ENCODE measurements at regions not wholly inside any gene's neighbourhood (a gene's known extent, or its start where the extent isn't known, plus 50 kb on each side); places are given as distances from the start of the nearest gene placed in this dataset.
"Not testable (repeated sequence)": the region's sequence is repeated elsewhere in the genome, so short reads cannot be mapped to it uniquely, and the experiment has no call there.

DNA sequence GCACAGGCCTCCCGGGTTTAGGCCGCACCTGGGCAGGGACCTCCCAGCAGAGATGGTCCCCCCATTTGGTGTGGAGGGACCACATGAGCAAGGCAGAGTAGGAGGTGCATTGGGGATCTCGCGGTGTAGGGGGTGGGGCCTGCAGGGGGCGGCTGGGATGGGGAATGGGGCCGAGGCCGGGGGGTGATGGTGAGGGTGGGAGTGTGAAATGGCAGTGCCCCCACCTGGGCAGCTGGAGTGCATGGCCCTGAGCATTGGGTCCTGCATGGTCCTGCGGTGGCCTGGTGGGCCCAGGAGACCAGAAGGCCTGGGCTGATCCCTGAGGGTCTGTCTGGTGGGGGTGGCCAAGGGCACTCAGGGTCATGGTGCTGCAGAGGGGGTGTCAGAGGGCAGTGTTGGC lies 111.8 kb downstream of the KIF26A start:
- DNase-seq (ENCODE audit: low spot score) = no peak

DNA sequence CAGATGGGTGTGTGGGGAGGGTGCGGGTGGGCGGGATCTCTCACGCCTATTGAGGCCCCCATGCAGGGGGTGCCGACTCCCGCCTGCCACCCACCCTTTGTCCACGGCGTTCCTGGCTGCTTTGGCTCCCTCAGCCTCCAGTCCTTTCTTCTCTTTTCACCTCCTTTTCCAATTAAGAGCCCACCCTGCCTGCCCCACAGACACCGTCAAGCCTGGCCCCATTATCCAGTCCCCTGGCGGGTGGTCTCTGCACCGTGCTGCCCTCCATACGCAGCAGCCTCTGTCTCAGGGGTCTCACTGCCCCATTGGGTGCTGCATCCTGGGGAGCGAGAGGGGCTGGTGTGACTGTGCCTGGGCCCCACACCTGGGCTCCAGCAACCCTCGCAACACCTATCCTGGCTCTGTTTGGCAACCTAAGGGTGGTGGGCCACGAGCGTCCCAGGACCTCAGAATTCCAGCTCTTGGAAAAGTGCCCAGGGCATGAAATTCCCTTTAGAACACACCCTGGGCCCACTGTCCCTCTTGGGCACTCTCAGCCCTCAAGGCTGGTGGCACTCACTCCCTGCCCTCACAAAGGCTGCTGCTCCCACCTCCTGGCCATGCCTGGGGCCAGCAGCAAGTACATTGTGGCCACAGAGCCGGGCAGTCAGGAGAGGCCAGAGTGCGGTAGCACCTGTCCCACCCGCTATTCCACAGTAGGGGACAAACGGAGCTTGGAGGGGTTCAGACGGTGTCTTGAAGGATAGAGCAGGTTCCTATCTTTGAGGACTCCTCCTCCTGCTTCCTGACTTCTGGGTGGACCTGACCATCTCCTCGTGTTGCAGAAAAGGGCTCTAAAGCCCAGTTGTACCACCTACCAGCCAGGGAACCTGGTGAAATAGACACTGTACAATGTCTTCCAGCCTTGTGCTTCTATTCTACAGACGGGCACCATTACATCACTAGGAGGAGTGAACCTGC lies 114.1 kb downstream of the KIF26A start:
- DNase-seq (ENCODE audit: low spot score) = no peak

DNA sequence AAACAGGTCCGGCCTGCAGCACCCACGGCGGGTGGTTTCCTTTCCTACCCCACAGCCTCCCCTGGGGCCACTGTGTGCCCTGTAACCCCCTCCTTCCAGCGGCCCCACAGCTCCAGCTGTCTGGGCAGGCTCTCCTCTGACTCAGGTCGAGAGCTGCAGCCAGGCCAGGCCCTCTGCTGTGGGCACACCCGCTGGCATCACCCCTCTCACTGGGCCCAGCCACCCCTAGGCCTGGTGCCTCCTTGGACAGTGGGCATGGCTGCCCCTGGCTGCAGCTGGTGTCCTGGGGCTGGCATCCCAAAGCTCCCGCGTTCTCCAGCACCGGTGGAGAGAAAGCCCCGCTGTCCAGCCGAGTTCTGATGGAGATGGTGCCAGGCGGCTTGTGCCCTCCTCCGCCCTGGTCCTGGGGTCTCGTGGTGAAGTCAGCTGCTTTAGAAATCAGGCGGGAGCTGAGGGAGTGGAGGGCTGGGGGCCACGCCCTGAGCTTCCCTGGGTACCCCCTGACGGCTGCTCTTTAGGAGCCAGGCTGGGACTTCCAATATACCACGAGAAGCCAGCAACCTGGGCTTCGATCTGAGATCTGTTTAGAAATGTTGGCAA lies 114.9 kb downstream of the KIF26A start:
- no peak for DNase-seq (ENCODE audit: low spot score)

DNA sequence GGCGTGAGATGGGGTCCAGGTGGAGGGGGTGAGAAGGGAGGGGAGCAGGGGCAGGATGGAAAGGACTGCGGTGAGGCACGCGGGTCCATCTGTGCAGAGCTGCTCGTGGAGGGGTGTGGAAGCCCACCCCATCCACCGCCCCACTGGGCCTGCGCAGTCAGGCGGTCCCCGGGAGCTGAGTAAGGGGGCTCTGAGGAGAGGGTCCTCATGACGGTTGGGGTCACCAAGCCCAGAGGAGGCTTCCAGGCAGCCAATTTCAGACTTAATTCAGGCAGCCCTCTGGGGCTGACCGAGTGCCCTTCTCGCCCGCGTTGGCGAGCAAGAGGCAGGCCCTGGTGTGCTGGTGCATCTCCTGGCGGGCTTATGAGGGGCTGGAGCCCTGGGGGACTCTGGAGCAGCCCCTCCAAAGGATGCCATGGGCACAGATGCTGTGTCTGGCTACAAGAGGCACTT lies 115.5 kb downstream of the KIF26A start:
- DNase-seq (ENCODE audit: low spot score) = no peak

DNA sequence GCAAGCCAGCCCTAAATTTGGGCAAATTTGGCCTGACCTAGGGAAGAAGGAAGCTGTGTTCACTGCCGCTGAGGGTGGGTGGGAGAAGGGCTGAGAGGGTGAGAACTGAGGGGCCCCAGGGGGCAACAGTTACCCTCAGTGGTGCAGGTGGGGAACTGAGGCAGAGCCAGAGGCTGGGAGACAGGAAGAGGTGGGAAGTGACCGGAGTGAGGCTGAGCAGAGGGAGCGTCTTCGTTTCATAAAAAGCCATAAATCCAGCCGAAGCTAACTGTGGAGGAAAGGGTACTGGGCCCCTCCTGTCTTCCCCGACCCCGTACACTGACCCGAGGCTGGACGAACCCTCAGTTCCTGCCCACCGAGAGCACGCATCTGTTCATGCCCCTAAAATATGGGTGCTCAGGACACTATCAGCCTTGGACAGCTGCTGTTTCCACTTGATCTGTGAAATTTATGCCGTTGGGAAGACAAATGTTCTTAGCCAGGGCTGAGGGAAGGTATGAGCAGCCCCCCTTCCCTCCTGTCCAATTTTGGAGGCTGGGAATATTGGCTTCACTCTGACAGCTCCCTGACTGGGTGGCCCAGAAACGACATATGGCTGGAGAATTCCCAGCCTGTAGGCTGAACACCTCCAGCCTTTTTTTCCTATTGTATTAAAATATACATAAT lies 116.5 kb downstream of the KIF26A start:
- no peak for DNase-seq (ENCODE audit: low spot score)

DNA sequence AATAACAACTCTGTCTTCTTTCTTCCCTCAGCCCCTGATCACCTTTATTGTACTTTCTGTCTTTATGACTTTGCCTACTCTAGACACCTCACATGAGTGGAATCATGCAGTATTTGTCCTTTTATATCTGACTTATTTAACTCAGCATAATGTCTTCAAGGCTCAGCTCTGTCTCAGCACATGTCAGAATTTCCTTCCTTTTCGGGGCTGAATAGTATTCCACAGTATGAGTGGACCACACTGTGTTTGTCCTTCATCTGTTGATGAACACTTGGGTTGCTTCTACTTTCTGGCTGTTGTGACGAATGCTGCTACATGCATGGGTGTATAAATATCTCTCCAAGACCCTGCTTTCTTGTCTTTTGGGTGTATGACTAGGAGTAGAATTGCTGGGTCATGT lies 117.6 kb downstream of the KIF26A start:
- no peak for DNase-seq (ENCODE audit: low spot score)

DNA sequence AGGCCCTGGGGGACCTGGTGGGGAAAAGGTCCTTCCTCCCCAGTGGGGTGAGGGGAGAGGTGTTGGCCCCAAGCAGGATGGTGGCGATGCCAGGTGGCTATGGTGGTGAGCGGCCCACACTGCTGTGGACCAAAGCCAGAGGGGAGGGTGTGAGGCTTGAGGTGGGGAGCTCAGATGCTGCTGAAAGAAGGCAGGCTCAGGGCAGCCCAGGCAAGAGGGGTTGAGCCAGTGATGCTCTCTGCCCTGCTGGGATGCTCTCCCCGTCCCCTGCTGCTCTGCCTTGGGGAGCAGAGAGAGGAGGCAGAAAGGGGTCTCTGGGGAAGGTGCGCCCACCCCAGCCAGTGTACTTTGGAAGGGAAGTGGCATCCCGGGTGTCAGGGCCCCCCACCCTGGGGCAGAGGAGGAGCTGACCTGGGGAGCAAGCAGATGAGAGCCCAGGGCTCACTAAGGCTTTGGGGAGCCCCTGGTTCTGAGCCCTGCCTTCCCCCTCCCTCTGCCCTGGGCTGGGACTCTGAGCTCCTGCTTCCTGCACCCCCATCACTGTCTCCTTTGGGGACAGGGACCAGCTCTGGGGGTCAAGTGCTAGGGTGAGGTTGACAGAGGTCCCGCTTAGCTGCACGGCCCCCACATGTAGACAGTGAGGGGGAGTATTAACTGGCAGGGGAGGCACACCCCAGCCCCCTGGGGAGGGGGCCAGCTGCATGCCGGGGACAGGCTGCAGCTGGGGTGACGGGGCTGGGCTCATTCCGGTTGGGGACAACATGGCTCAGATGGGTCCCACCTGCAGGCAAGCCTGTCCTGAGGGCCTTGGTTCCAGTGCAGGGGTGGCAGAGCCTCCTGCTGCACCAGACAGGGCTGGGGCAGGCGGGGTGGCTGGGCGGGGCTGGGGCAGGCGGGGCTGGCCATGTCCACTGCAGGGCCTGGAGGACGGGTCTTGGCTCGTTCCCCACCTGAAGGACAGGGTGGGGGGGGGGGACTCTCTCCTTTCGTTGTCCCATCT lies 124.4 kb downstream of the KIF26A start:
- DNase-seq (ENCODE audit: low spot score) = no peak

DNA sequence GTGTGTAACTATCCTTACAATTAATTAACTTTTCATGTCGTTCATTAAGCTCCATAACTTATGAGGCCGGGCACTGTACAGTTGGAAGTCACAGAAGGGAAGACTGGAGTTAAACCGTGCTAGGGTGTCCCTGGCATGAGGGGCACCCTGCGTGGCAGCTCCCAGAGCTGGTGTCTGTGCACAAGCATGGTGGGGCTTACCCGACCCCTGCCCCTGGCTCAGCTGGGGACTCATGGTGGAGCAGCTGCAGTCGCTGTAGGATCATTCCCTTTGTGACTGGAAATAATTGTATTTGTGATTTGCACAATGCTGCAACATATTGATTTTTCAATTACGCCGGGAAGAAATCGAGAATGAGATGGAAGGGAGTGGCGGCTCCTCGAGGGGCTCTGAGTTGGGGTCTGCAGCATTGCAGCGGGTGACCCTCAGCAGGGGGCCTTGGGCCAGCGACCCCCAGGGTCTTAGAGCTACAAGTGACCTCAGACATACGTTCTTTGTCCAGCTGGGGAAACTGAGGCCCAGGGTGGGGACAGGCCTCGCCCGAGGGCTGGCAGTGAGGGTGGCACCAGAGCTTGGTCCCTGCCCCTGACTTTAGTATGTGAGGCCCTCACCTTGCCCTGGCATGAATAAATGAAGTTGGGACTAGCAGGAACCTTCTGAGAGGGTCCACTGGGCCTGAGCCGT lies 125.4 kb downstream of the KIF26A start:
- DNase-seq (ENCODE audit: low spot score) = no peak

DNA sequence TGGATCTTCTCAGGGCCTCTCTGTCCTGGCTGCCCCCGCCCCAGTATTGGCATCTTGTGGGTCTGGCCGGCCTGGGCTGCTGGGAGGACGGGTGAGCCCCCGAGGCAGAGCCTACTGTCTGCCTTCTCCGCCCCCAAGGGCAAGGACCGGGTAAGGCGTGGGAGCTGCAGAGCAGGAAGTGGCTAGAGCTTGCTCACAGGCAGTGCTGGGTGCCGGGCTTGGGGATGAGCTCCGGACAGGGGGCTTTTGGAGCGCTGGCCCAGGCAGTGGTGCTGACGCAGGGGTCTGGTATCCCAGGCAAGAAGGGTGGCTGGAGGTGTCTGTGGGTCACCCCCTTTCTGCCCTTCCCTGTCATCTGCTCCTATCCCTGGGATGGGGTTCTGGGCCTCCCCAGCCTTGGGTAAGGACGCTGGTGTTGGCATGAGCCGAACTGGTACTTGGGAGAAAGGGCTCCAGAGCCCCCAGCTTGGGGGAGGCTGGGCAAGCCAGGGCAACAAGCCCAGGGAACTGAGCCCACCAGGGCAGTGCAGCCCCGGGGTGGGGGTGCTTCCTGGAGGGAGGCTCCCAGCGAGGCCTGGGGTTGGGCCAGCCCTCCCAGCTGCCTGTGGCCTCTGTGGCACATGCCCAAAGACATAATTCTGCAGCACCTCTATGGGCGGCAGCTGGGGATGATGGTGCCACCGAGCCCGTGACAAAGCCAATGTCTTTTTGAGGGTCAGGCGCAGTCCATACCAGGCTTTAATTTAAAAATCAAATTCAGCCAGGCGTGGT lies 126.3 kb downstream of the KIF26A start:
- DNase-seq (ENCODE audit: low spot score) = no peak

DNA sequence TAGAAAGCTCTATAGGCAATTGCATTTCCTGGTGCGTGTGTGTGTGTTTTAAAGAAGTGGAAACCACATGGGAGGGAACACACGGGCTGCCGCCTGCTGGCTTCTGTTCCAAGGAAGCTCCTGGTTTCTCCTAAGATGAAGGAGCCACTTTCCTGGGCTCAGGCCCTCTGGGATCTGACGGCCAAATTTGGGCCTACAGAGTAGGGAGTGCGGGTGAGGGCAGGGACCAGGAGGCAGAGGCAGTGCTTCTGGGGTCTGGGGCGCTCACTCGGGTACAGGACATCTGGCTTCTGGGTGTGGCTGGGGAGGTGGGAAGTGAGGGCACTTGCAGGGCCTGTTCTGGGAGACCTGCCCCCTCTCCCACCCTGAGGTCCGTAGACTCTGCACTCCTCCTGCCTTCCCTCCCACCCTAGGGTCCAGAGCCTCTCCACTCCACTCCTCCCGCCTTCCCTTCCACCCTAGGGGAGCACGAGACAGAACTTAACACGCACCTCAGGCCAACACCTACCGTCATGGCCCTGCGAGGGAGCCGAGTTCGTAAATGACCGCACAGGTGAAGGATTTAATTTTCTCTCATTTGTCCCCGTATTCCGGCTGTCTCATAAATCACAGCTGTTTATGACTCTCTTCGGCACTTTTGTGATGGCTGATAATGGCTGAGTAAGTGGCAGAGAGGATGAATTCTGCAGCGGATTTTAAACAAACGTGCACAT lies 127.7 kb downstream of the KIF26A start:
- DNase-seq (ENCODE audit: low spot score) = no peak

DNA sequence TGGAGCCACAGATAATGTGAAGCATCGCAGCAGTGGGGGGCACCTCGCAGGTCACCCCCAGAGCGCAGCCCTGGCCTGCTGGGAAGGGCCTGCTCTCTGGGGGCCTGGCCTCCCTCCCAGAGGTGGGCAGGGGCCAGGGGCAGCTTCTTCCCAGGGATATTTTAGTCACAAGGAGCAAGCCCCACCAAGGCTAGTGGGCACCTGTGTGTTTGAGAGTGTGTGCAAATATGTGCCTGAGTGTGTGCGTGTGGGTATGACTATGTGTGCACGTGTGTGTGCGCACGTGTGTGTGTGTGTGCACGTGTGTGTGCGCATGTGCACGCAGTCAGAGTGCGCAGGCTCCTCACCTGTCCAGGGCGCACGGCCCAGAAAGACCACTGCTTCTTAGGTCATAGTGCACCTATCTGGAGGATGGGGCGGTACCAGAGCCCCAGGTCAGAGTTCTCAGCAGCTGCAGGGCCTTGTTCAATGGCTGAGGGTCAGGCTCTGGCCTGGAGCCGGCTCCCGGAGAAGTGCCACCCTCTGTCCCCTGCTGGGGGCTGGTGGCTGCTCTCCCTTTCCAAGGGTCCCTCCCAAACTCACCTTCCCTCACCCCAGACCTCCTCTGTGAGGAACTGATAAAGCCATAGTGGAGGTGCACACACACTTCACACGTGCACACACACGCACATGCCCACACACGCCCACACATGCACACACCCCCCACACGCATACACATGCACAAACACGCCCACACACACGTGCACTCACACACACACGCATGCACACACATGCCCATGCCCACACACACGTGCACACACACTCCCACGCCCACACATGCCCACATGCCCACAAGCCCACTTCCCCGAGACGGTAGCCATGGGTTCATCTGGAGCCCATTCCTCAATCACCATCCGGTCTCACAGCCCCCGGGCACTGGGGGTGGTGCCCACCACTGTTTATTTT lies 128.5 kb downstream of the KIF26A start:
- DNase-seq (ENCODE audit: low spot score) = no peak

DNA sequence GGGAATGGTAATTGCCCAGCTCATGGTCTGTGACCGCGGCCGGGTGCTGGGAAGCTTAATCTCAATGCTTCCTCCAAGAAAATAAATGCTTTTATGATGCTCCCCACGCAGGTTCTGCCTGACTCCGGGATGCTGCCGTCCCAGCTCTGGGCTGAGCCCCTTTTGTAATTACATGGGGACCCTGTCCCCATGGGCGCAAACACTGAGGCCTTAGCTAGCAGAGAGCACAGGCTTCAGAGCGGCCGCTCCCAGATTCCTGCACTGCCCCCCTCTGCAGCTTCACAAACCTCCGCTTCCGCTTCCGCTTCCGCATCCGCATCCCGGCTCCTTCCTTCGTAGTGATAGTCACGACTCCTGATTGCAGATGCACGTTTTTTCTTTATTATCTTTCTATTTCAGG lies 129.5 kb downstream of the KIF26A start:
- no peak for DNase-seq (ENCODE audit: low spot score)

DNA sequence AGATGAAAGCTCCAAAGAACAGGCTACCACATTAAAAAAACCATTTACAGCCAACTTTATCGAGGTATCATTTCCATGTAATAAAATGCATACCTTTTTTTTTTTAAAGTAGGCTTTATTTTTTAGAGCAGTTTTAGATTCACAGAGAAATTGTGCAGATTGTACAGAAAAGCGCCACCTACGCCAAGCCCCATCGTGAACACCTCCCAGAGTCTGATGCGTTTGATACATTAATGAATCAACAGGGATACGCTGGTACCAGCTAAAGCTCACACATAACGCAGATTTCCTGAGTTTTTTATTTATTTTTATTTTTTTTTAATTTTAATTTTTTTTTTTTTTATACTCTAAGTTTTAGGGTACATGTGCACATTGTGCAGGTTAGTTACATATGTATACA lies 129.9 kb downstream of the KIF26A start:
- no peak for DNase-seq (ENCODE audit: low spot score)

DNA sequence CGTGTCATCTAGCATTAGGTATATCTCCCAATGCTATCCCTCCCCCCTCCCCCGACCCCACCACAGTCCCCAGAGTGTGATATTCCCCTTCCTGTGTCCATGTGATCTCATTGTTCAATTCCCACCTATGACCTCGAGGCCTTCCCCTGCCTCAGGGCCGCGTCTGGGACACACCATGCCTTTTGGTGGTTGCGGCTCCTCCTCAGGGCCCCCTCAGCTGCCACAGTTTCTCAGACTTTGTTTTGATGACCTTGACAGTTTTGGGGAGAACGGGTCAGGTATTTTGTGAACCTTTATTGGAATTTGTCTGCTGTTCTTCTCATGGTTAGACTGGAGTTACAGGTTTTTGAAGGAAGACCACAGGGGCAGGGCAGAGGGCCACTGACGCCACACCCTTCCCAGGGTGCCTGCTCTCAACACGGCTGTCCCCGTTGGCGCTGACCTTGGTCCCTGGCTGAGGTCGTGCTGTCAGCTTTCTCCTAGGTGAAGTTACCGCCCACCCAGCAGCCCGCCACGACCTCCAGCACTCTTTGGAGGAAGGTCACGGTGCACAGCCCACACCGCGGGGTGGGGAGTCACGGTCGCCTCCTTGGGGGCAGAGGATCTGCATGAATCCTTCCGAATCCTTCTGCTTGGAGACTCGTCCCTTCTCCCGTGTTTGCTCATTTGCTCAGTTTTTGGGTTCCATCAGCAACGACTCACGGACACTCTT lies 130.5 kb downstream of the KIF26A start:
- DNase-seq (ENCODE audit: low spot score) = no peak

DNA sequence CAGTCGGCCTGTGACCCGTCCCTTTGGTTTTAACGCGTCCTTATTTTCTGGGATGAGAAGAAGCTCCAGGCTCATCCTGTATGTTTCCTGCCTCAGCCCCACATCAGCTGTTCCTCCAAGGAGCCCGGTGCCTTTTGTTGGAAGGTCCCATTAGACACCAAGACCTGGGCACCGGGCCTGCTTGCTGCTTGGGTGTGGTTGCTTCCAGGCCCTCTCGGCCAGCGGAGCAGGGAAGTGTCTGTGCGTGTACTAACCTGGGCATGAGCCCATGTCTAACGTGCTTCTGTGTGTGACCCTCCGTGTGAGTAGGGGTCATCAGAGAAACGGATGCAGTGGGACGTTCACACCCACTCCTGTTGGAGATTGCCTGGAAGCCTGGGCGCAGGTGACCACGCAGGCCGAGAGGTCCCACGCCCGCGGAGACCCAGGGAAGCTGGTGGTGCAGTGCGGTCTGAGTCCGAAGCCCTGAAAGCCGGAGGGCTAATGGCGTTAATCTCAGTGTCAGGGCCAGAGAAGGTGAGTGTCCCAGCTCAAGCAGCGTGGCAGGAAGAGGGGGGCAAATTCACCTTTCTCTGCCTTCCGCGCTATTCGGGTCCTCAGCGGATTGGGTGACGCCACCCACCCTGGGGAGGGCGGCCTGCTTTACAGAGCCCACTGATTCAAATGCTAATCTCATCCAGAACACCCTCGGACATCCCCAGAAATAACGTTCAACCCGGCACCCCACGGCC lies 131.3 kb downstream of the KIF26A start:
- DNase-seq (ENCODE audit: low spot score) = not testable (repeated sequence)

DNA sequence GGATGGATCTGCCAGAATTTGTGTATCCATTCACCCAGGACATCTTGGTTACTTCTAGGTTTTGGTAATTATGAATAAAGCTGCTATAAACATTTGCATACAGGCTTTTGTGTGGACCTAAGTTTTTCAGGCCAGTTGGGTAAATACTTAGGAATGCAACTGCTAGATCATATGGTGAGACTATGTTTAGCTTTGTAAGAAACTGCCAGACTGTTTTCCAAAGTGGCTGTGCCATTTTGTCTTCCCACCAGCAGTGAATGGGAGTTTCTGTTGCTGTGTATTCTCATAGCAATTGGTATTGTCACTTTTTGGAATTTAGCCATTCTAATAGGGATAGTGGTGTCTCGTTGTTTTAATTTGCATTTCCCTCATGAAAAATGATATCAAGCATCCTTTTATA lies 133.0 kb downstream of the KIF26A start:
- no peak for DNase-seq (ENCODE audit: low spot score)

DNA sequence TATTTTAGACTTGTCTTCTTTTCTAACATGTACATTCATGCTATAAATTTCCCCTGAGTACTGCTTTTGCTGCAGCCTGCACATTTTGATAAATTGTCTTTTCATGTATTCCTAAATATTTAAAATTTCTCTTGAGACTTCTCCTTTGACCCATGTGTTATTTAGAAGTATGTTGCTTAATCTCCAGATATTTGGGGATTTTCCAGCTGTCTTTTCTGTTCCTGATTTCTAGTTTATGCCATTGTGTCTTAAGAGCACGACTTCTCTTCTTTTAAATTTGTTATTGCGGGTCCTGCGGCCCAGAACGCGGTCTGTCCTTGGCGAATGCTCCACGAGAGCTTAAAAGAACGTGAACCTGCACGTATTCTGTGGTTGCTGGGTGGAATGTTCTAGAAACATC lies 136.4 kb downstream of the KIF26A start:
- no peak for DNase-seq (ENCODE audit: low spot score)
